Parathyroid adenoma (tissue), 2 donors: ENCODE measurements at regions not wholly inside any gene's neighbourhood (a gene's known extent, or its start where the extent isn't known, plus 50 kb on each side); places are given as distances from the start of the nearest gene placed in this dataset.

ENCODE experiments used
- H2AFZ ChIP-seq: fragments of 300-600 bp; sonication (generic); one replicate; pipeline ENCODE4 v1.7.0; 2017; ENCODE audit warnings: antibody characterized with exemption, mild to moderate bottlenecking
- H3K27ac ChIP-seq: fragments of 300-600 bp; sonication (generic); one replicate; pipeline ENCODE4 v1.7.0; 2017
- H3K27me3 ChIP-seq: fragments of 300-600 bp; sonication (generic); one replicate; pipeline ENCODE4 v1.7.0; 2017; ENCODE audit warnings: low read length; ENCODE audit not compliant: control insufficient read depth, insufficient read depth
- H3K36me3 ChIP-seq: fragments of 300-600 bp; sonication (generic); one replicate; pipeline ENCODE4 v1.7.0; 2017; ENCODE audit warnings: low read length; ENCODE audit not compliant: control insufficient read depth, insufficient read depth
- H3K4me1 ChIP-seq: fragments of 300-600 bp; sonication (generic); one replicate; pipeline ENCODE4 v1.7.0; 2017; ENCODE audit warnings: control low read depth
- H3K4me2 ChIP-seq: fragments of 300-600 bp; sonication (generic); one replicate; pipeline ENCODE4 v1.7.0; 2017; ENCODE audit warnings: low read length
- H3K4me3 ChIP-seq: fragments of 300-600 bp; sonication (generic); one replicate; pipeline ENCODE4 v1.7.0; 2017; ENCODE audit warnings: low read depth, low read length
- H3K79me2 ChIP-seq: fragments of 300-600 bp; sonication (generic); one replicate; pipeline ENCODE4 v1.7.0; 2017; ENCODE audit warnings: control low read depth
- H3K9ac ChIP-seq: fragments of 300-600 bp; sonication (generic); one replicate; pipeline ENCODE4 v1.7.0; 2017; ENCODE audit warnings: mild to moderate bottlenecking
- H3K9me3 ChIP-seq: fragments of 300-600 bp; sonication (generic); one replicate; pipeline ENCODE4 v1.7.0; 2017; ENCODE audit warnings: low read length; ENCODE audit not compliant: control insufficient read depth
- TF ChIP-seq, protein P1 (sequence below): fragments of 300-600 bp; sonication (generic); IDR thresholded peaks from one replicate; pipeline ENCODE4 v1.7.0; 2017; ENCODE audit warnings: antibody characterized with exemption, mild to moderate bottlenecking
- donor health status: primary hyperparathyroidism.

DNA sequence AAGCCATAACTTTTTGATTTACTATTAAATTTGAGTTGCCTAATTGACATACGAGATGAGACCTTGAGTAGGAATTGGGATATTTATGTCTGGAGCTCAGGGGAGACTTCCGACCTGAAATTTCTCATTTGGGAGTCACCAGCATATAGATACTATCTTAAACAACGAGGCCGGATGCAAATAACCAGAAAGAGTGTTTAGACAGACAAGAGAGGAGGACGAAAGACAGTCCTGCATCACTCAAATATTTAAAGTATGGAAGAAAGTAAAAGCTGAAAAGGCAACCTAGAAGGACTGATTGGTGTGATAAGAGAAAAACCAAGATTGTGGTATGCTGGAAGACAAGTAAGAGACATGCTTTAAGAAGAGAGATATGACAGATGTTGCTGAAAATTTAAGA is 675.0 kb upstream of the NUDT12 start:
- Histone ChIP-seq H3K9ac (no peak overlapping the region), H3K4me2 (no peak overlapping the region), H3K79me2 (no peaks in the 10 kb centered on the region)

DNA sequence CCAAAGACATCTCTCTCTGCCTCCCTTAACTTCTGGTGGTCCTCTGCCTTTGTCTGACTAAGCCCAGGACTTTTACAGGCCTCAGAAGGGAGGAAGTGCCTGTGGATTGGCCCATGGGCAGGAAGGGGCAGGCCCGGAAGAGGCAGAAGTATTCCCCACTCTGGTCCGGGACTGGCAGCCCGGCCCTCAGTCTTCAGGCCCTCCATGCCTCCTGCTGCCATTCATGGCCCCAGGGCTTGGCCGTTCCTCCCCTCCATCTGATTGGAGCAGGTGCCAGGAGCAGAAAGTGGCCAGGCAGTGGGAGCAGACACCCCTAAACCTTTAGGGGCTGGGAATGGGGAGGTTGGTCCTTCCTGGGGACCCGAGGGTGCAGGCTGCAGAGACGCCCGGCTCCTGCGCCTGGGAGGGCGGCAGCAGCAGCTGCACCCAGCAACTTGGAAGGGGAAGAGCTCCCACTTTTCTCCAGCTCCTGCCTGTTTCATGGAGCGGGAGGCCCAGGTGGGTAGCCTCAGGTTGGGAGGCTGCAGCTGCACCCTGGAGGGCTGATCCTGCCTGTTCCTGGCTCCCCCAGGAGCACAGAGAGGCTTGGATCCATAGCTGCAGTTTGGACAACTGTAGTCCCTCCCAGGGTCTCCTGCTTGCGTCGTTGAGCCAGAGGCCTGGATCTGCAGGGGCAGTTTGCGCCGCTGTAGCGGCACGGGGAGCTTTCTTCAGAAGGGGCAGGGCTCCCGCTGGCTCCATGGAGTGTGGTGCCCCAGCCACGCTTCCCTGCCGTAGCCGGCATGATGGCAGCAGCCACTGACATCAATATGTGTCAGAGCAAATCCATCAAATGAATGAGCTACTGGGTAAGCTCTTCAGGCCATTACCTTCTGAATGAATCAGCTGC is 661.5 kb upstream of the NUDT12 start:
- no peak overlapping the region for H3K4me3 ChIP-seq
- no peak overlapping the region for H3K9ac ChIP-seq
- H3K4me2 ChIP-seq = no peak overlapping the region
- no peaks in the 10 kb centered on the region for H3K9me3 ChIP-seq
- H3K4me1 ChIP-seq = no peaks in the 10 kb centered on the region
- H3K79me2 ChIP-seq = no peaks in the 10 kb centered on the region
- no peaks in the 10 kb centered on the region for H3K27me3 ChIP-seq
- TF ChIP-seq, protein P1, sequence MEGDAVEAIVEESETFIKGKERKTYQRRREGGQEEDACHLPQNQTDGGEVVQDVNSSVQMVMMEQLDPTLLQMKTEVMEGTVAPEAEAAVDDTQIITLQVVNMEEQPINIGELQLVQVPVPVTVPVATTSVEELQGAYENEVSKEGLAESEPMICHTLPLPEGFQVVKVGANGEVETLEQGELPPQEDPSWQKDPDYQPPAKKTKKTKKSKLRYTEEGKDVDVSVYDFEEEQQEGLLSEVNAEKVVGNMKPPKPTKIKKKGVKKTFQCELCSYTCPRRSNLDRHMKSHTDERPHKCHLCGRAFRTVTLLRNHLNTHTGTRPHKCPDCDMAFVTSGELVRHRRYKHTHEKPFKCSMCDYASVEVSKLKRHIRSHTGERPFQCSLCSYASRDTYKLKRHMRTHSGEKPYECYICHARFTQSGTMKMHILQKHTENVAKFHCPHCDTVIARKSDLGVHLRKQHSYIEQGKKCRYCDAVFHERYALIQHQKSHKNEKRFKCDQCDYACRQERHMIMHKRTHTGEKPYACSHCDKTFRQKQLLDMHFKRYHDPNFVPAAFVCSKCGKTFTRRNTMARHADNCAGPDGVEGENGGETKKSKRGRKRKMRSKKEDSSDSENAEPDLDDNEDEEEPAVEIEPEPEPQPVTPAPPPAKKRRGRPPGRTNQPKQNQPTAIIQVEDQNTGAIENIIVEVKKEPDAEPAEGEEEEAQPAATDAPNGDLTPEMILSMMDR = no peak
- no peak overlapping the region for H2AFZ ChIP-seq
- H3K27ac ChIP-seq = no peak overlapping the region
- no peaks in the 10 kb centered on the region for H3K36me3 ChIP-seq

More for the DNA sequence above, 675.0 kb upstream of the NUDT12 start:
- TF ChIP-seq, protein P1 = no peak
- no peak overlapping the region for H2AFZ ChIP-seq
- no peak overlapping the region for H3K27ac ChIP-seq
- H3K4me1 ChIP-seq = no peaks in the 10 kb centered on the region
- no peak overlapping the region for H3K4me3 ChIP-seq
- no peaks in the 10 kb centered on the region for H3K27me3 ChIP-seq
- no peaks in the 10 kb centered on the region for H3K9me3 ChIP-seq
- no peaks in the 10 kb centered on the region for H3K36me3 ChIP-seq

DNA sequence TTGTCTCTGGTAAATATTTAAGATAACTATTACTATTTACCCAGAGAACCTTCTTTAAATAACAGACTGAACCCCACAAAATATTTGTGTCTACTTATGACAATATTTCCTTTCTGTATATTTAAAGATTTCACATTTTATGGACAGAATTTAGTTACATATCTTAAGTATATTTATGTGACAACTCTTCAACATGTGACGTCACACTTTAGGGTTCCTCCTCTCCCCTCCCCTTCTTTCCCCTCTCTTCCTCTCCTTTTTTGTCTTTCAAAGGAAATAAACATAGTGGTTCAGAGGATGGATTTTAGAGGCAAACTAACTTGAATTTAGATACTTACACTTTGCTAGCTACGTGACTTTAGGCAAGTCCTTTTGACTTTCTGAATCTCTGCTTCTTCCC is 655.6 kb upstream of the NUDT12 start:
- no peak overlapping the region for H3K9ac ChIP-seq
- H3K79me2 ChIP-seq = no peaks in the 10 kb centered on the region
- no peaks in the 10 kb centered on the region for H3K4me1 ChIP-seq
- H2AFZ ChIP-seq = no peak overlapping the region
- no peak overlapping the region for H3K27ac ChIP-seq
- no peaks in the 10 kb centered on the region for H3K9me3 ChIP-seq
- no peaks in the 10 kb centered on the region for H3K36me3 ChIP-seq
- TF ChIP-seq, protein P1 = no peak
- no peaks in the 10 kb centered on the region for H3K27me3 ChIP-seq
- H3K4me3 ChIP-seq = no peak overlapping the region
- H3K4me2 ChIP-seq = no peak overlapping the region

DNA sequence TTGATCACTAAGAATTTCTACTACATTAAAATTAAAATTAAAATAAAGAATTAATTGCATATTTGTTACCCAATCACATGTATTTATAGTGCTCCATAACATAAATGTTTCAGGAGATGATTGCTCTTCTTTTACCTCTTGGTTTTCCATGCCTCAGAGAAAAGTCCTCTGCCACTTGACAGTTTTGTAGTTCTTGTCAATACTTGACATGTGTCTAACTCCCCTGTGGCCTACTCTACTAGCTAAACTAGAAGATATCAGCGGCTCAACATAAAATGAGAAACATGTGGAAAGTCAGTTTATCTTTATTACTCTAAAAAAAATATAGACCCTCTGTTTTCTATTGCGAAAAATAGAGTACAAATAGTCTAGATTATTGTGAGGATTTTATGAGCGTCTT is 650.6 kb upstream of the NUDT12 start:
- H3K36me3 ChIP-seq = no peaks in the 10 kb centered on the region
- H3K27me3 ChIP-seq = no peaks in the 10 kb centered on the region
- H3K79me2 ChIP-seq = no peaks in the 10 kb centered on the region
- no peak overlapping the region for H3K9ac ChIP-seq
- no peak overlapping the region for H3K4me3 ChIP-seq
- H3K4me1 ChIP-seq = no peaks in the 10 kb centered on the region
- H3K9me3 ChIP-seq = no peaks in the 10 kb centered on the region
- no peak overlapping the region for H2AFZ ChIP-seq
- no peak overlapping the region for H3K27ac ChIP-seq
- H3K4me2 ChIP-seq = no peak overlapping the region
- TF ChIP-seq, protein P1 = no peak

DNA sequence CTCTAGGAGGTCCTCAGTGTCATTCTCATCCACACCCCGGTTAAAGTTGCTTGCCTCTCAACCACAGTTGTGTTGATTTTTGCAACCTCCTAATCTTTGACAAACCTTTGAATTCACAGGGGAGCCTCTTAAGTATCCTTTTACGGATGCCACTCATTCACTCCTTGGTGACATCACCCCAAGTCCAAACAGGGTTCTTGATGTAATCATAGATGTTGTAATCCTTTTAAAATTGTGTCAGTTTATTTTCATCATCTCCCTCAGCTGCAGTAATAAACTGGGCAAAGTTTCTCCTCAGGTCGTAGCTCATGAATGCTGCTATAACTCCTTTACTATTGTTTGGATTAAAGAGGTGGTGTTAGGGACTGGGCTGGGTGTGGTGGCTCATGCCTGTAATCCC is 637.2 kb upstream of the NUDT12 start:
- Histone ChIP-seq H3K27me3 (no peaks in the 10 kb centered on the region), H3K9ac (no peak overlapping the region), H3K36me3 (no peaks in the 10 kb centered on the region), H3K4me2 (no peak overlapping the region), H3K27ac (no peak overlapping the region), H2AFZ (no peak overlapping the region), H3K4me3 (no peak overlapping the region), H3K79me2 (no peaks in the 10 kb centered on the region), H3K4me1 (no peaks in the 10 kb centered on the region), H3K9me3 (no peaks in the 10 kb centered on the region)
- TF ChIP-seq, protein P1 = no peak
